GF-D8 (cell line): ENCODE measurements at regions not wholly inside any gene's neighbourhood (a gene's known extent, or its start where the extent isn't known, plus 50 kb on each side); places are given as distances from the start of the nearest gene placed in this dataset.
"Not testable (repeated sequence)": the region's sequence is repeated elsewhere in the genome, so short reads cannot be mapped to it uniquely, and the experiment has no call there.

Experiments used
- DNase-seq: peaks from one replicate; lab custom pipeline; 2025; lab: John Stamatoyannopoulos, UW

DNA sequence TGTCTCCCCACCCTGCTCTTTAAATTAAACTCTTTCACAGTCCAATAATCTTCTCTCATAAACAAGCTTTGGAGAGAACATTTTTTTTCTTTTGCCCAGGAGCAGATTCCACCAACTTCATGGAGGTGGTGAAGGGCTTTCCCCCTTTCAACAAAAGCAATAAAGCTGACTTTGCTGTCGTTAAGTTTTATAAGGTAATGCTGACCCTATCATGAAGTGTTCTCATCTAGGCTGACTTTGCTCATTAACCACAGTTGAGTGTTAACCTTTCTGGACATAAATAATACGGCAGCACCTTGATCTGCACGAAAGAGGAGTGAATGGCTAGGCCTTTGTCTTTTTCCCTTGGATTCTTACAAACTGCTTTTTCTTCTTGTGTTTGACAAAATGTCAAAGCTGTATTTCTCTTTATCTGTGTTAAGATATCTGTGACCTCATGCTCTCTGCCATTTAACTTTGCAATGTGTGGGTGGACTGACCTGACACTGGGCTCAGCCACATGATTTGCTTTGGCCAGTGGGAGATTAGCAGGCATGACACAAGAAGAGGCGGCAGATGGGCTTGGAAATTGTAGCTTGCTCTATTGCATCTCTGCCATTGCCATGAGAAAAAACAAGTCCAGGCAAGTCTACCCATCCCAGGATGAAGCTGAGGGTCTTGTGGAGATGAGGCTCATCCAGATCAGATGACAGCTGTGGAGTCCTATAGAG is 470.9 kb upstream of the CCDC196 start:
- no peak for DNase-seq

DNA sequence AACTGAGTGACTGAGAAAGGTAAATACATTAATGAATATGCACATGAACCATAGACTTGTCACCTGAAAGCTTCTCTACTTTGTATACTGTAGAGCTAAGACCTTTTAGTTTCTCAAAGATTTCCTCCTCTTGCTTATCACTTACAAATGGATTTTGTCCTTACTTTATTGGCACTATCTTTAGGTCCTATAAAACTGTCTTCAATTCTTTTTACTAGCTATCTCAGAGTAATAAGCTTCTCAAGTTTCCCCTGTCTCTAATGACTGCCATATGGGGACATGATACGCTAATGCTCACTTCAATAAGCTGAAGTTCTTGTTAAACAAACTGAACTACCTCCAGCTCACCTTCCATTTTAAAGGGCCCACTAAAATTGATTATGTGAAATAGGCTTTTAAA is 468.2 kb upstream of the CCDC196 start:
- DNase-seq, result no peak

DNA sequence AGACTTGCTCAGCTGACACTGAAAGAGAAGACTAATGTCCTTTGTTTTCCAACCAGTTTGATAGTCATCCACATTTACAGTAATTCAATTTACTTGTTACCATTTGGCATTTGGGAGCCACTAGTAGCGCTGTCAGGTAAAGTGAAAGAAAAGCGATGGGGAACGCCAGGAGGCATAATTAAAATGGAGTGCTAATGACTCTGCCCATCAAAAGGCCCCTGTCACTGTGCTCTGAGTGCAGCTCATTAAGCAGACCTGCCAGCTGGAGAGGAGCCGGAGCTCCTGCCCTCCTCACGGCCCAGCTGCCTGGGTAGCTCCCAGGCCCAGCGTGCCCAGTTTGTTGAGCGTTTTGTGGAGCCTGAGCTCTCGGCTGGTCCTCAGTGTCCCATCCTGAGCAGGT is 463.6 kb upstream of the CCDC196 start:
- DNase-seq, result no peak

DNA sequence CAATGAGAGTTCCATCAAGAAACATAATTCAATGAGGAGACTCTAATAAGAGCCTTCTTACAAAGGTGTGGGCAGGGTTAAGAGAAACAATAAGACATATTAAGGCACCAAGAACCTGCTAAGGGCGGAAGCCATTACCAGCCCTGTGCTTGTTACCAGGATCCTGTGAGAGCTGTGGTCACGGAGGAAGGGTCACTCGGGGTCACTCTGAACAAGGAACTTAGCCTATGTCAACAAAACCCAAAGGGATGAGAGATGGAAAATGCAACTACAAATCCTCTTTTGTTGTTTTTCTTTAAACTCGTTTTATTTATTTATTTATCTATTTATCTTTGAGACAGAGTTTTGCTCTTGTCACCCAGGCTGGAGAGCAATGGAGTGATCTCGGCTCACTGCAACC is 460.4 kb upstream of the CCDC196 start:
- DNase-seq, result no peak

DNA sequence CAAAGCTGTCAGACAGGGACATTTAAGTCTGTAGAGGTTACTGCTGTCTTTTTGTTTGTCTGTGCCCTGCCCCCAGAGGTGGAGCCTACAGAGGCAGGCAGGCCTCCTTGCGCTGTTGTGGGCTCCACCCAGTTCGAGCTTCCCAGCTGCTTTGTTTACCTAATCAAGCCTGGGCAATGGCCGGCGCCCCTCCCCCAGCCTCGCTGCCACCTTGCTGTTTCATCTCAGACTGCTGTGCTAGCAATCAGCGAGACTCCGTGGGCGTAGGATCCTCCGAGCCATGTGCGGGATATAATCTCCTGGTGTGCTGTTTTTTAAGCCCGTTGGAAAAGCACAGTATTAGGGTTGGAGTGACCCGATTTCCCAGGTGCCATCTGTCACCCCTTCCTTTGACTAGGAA is 454.2 kb upstream of the CCDC196 start:
- not testable (repeated sequence) for DNase-seq

DNA sequence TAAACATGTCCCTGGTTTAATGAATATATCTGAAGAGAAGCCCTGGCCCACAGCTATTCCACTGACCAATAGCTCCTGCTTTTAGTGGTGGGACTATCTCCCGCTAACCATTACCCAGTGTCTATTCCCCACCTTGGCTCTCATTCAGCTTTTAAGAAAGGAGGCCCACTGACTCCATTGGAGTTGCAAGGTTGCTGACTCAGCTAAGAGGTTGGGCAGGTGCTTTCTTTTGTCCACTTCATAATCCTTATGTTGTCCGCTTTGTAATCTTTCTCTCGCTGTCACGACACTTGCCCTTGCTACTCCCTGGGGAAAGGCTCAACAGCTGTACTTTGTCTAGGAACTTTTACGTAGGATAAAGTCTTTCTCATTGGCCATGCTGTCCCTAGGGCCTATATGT is 453.4 kb upstream of the CCDC196 start:
- DNase-seq, result no peak

DNA sequence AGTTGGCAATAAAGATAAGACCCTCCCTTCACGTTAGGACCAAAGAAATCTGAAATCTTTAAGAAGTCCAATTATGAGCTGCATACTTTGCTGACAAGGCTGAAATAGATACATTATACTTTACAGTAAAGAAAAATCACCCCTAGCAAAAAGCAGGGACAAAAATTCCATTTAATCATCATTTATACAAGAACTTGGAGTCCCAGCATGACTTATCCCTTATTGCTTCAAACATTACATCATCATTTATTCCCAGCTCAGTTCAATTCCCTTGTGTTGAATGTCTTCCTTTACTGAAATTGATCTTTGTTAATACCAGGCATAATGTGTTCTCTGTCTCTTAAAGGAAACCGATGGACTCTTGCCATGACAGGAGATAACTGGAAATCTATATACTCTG is 449.6 kb upstream of the CCDC196 start:
- DNase-seq, result no peak

DNA sequence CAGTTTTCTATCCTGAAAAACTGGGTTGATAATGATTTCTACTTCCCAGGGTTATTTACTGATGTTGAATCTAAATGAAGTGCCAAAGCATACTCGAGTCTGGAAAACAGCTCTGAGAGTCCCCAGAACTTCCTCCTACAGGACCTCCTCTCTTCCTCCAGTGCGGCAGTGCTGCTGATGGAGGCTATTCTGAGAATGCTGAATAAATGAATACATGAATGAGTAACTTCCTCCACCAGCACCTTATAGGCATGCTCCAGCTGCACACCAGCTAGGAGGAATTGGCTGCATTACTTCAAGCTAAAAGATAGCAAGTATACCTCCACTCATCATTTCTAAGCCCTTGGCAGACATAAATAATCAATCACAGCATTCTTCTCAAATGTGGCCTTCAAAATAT is 448.8 kb upstream of the CCDC196 start:
- DNase-seq, result no peak

DNA sequence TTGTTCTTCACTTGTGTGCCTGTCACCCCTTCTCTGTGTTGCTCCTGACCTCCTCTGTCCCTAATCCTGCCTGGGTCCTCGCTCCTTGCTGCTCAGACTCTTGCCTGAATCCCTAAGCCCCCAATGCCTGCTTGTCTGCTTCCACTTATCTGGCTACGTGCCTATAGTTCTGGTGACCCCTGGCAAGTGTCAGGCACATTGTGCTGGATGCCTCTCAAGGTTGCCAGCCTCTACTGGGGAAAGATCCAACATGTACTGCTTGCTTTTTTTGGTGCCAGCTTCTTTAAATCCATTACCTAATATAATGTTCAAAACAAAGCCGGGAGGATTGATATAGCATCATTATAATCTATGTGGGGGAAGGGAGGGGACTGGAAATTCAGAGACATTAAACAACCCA is 448.0 kb upstream of the CCDC196 start:
- no peak for DNase-seq

DNA sequence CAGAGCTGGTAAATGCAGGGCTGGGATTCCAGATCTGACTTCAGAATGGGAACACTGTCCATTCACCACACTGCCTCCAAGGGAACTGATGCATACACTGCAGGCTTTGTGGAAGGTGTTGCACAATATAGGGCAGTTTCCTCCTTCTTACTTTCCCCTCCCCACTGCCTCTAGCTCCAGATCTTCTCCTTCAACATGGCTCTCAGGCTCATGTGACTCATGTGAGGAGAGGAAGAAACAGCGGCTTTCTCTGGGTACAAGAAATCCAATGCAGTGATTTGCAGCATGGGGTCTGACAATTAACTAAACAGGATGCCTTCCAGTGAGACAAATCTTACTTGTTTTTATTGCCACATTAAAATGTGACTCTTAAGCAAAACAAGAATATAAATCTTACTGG is 447.6 kb upstream of the CCDC196 start:
- peak; percentile 0 for DNase-seq

DNA sequence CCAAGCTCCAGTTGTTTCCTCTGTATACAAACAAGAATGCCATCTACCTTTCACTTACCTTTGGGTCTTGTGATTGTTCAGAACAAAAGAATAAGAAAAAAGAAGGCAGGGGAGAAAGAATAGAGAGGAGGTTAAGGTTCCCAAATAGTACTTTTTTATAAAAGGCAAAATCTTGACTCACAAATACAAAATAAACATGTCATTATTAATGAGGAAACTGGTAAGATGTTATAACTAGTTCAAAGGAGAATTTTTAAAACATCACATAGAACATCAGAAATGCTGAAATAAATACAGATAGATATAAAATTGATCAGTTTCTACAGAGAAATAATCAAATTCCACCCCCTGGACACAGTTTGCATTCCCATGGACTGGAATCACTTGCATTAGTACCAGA is 446.7 kb upstream of the CCDC196 start:
- DNase-seq, result no peak

DNA sequence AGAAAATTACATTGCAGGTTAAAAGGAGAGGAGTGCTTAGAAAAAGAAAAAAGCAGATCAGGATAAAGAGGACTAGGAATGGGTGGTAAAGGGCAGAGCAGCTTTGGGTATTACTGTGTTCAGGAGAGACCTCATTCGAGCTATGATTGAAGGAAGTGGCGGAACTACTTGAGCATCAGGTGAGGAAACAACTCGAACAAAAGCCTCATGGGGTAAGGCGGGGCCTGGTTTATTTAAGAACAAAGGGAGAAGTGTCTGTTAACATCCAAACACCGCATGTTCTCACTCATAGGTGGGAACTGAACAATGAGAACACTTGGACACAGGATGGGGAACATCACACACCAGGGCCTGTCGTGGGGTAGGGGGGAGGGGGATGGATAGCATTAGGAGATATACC is 444.6 kb upstream of the CCDC196 start:
- no peak for DNase-seq

DNA sequence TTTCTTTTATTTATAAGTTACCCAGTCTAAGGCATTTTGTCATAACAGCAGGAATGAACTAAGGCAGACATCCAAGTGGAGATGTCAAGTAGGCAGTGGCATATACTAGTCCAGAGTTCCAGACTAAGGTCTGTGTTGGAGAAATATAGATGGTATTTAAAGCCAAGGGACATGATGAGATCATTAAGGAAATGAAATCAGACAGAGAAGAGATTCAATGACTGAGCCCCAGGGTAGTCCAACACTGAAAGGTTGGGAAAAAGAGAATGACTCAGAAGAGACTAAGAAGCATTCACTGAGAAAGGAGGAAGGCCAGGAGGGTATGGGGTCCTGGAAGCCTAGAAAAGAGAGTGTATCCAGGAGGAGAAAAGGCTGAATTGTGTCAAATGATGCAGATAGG is 442.2 kb upstream of the CCDC196 start:
- no peak for DNase-seq

DNA sequence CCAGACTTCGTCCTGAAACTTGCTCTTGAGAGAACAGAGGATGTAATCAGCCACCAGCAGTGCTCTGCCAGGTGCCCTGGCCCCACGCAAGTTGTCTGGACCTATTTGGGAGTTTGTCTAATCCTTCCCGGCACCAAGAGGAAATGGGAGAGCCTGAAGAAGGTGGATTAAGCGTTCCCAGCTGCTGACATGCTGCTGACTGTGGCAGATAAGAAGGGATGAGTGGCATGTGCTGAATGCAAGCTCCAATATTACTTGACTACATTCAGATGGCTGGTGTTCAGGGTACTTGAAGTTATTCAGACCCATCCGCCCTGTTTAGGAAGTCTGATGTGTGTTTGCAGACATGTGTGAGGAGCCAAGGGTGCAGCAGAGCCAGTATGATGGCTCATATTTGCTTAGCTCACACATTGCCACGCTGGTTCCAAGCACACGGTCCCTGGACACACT is 440.6 kb upstream of the CCDC196 start:
- no peak for DNase-seq

DNA sequence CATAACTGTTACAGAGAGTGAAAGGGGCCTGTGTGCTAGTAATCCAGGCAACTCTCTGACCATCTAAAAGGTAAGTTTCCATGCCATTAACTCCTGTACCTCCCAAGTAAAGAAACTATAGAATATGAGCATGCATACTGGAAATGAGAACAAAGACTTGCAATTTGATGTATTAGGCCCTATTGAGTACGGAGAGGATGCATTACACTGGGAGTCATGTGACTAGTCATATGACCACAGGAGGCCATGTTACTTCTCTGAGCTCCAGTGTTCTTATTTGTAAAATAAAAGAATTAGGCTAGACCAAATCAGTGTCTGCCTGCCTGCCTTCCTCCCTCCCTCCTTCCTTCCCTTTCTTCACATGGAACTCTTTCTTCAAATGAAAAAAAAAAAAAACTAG is 440.1 kb upstream of the CCDC196 start:
- DNase-seq, result no peak

DNA sequence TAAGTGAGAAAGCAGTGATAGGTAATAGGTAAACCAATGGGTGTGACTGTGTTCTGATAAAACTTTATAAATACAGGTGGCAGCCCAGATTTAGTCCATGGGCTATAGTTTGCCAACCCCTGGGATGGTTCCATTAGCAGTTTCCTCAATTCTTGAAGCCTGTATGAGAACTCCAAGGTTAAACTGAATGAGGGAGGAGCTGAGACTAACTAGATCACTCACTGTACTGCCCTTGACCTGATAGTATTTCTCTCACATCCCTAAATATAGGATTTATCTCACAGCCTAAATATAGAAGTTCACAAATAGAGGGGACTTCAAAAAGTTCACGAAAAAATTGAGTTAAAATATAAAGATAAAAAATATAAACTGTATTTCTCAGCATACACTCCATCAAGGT is 439.6 kb upstream of the CCDC196 start:
- DNase-seq, result no peak

DNA sequence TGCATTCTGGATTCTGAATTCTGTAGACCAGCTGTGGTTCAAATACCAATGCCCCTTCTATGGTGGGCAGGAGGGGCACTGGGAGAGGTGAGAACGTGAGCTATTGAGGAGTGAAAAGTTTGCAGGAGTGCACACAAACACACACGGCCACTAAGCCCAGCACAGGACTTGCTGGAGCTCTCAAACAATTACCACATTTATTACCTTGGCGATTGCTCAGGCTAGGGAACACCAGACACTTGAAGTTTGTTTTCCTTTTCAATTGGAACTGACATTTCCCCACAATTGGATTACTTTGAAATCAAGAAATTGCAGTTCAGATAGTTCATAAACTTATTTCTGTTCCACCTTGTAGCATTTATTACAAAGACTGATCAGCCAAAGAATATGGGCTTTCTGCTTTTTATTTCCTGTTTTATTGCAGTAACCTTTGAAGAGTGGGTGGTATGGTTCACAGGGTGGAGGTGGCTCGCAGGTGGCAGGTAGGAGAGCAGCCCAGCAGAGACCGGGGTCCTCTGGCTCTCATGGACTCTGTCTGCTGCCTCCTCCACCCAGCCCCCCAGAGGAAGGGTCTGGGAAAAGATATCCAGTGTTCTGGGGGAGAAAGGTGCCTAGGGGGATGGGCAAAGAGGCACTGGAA is 429.8 kb upstream of the CCDC196 start:
- DNase-seq, result no peak

DNA sequence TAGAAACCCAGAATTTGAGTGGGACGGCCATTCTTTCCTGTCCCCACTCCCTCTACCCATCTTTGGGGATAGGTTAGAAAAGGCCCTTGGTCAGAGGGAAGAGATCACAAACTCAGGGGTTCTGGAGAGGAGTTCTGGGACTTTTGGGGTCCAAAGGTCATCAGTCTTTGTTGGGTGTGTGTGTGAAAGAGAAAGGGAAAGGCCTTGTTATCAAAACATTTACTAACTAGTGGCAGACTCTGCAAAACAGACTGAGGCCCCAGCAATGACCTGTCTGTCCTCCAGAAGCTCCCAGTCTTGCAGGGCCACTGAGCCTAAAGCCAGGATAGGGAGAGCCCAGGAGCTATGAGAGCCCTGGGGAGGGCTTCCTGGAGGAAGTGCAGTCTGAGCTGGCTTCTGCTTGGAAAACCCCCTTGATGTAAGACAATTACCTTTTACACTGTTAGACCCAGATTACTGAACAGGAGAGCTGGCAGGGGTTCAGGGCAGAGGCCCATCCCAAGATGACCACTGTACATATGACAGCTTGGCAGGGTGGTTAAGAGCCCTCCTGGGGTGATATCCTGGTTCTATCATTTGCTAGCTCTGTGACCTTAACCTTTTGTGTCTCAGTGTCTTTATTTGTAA is 429.1 kb upstream of the CCDC196 start:
- DNase-seq, result no peak

DNA sequence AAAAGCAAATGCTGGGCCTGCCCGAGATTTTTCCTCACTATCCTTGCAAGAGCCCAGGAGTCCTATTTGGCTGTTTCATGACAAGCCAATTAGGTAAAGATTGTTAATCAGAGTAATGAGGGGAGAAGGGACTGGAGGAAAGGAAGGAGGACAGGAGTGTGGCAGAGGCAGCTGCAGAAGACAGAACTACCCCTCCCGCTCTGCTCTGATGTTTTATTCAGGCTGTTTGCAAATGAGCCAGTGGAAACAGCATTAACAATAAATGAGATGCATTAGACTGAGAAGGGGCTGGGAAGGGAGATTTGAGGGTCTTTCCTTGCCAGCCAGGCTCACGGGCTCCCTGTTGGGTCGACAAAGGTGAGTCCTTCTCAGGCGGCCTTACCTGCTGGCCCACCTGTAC is 421.0 kb upstream of the CCDC196 start:
- DNase-seq, result no peak

DNA sequence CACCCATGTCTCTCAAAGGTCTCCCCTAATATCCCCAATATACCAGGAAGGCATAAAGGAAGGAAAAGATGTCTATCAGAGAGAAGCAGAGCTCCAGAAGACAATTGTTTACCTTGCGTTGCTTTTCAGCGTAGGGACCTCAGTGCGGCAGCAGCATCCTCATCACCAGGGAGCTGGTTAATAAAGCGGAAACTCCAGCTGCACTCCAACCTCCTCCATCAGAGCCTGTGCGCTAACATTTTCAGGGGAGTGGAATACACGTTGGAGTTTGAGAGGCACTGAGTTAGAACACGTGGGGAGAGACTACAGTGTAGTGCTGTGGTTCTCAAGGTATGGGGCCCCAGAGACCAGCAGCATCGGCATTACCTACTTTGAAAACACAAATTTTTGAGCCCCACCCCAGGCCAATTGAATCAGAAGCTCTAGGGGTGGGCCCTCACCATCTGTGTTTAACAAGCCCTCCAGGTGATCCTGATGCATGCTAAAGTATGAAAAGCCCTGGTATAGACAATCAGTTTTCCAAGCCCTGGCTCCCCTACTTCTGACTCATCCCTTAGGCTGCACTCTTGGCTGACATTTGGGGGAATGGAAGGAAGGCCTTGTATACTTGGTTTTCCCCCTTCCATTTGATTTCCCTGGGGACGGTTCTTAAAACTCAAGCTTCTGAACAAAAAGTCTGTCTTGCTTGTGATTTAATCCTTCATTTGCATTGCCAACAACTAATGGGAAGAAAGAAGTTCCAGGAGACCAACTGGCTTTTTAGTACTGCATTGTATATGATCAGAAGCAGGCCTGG is 419.0 kb upstream of the CCDC196 start:
- DNase-seq, result no peak

DNA sequence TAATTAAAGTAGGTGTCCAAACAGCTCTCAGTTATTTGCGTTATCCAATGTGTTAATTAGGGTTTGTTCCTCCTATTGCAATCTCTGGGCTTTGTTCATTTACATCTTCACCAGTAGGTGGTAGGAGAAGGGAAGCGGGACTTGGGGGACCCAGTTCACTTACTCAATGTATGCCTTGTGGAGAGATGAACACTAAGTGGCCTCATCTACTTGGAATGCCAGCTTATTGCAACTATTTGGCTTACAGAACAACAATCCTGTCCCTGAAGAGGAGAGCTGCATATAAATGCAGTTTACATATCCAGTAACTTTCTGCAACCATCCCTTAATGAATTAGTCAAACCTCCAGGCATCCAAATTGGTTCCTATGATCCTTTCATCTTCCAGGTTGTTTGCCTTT is 417.1 kb upstream of the CCDC196 start:
- no peak for DNase-seq

DNA sequence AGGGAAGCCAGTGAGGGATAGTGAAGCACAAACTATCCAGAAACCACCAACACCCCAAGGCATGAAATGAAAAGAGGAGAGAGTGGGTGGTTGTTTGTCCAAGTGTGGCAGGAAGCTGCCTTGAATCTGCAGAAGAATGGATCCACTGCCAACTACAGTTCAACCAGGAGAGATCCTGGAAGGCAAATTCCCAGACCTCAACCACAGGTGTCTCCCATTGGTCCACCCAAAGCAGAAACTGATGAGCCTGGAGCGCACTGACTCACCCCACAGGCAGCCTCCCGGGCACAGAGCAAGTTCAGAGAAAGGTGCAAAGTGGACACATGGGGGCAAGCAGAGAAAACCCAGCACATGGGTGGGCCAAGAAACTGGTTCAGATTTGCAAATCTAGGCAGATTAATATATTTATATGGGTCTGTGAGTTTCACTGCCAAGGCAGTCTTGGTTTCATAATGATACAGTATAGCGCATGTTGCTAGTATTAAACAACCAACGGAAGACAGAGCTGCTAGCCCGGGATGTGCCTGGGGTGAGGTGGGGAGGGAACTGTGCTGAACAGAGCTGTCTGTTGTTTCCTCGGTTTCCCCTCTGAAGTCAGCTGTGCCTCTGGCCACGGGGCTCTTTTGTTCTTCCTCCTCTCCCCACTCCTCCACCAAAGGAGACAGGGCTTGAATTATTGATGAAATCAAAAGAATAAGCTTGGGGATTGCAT is 416.2 kb upstream of the CCDC196 start:
- DNase-seq, result no peak
